Stimulated activated CD4-positive, alpha-beta T cell treated with anti-CD3 and anti-CD28 coated beads, TNF-alpha, amount 100 ng/mL, for 48 hours (primary cell): ENCODE measurements at regions not wholly inside any gene's neighbourhood (a gene's known extent, or its start where the extent isn't known, plus 50 kb on each side); places are given as distances from the start of the nearest gene placed in this dataset.

Experiments
- DNase-seq, 3 donors: peaks; one replicate each; pipeline ENCODE4 v3.0.0-alpha.2; 2020; ENCODE audit warnings: low read depth in 3 of 3

DNA sequence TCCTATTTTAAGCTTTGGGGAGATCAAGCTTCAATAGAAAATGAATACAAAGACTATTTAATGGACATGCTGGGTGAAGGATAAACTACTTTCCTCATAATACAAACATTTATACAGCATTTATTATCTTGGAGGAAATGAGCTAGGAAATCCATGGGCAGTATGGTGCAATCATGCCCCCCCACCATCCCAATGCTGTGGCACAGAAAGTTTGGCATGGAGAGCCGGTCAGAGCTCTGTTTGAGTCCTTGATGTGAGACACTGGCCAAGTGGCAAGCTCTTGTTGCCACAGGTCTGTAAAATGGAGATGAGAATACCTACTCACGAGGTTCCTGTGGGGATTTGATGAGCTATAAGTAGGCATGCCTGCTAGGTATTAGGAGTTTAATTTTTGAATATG lies 120.6 kb downstream of the MAB21L3 start:
- no peak for DNase-seq

DNA sequence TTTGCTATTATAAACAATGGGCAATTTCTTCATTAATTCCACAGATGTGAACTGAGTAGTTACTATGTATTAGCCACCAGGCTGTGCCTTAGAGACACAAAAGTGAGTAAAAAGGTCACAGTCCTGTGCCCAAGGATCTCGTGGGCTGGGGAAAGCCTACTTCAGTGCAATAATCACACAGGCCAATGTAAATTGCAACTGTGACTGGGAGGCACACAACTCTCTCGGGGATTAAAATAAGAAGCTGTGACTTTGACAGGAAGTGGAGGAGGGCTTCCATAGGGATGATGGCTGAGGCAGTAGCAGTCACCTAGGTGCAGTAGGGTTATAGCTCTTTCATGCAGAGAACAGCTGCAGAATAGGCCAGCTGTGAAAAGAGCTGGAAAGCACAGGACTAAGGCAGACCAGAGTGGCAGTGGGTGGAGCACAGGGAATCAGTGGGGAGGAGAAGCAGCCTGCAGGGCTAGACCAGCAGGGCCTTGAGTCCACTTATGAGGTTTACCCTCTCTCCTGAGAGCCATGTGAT lies 121.9 kb downstream of the MAB21L3 start:
- no peak for DNase-seq

DNA sequence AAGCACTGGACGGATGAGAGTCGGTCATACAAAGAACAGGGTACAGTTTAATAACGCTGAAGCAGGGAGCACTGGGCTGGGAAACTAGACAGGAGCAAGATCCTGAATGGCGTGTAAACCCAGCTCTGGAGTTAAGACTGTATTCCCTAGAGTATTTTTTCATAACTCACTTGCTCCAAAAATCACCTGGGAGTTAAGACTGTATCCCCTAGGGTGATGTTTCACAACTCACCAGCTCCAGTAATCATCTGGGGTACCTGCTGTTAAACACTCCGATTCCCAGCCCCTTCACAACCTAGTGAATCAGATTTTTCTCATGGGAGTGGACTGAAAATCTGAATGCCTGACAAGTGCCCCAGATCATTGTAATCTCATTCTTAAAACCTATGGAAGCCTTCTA lies 123.2 kb downstream of the MAB21L3 start:
- DNase-seq: no peak

DNA sequence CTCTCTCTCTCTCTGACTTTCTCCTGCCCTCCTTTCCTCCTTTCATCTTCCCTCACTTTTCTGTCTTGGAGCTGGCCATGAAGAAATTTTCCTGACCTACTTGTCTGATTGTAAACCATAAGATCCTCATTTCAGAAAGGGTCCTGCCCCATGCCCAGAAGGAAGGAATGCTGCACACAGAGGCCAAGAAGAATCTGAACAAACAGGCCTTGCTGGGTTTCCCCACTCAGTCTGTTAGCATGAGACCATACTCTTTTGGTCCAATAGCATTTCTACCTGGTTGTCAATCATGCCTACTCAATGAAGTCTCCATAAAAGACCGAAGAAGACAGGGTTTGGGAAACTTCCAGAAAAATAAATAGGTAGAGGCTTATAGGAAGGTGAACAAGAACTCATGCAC lies 128.7 kb downstream of the MAB21L3 start:
- DNase-seq: no peak

DNA sequence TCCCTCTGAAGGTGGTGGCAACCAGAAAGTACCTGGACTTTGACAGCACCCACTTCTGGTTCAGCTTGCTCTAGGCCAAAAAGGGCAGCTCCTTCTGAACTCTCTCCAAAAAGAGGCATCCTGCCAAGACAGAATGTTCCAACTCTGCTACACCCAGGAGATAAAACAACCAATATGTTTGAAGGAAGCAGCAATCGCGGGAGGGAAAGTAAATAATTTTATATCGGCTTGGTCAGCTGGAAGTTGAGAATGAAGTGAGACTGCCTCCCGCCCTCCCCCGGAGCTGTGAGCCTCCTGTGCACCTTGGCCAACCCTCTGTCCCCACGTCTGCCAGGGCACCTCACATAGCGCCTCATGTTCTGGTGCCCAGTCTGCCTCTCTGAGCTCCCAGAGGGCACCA lies 130.3 kb upstream of the ATP1A1 start:
- no peak for DNase-seq

DNA sequence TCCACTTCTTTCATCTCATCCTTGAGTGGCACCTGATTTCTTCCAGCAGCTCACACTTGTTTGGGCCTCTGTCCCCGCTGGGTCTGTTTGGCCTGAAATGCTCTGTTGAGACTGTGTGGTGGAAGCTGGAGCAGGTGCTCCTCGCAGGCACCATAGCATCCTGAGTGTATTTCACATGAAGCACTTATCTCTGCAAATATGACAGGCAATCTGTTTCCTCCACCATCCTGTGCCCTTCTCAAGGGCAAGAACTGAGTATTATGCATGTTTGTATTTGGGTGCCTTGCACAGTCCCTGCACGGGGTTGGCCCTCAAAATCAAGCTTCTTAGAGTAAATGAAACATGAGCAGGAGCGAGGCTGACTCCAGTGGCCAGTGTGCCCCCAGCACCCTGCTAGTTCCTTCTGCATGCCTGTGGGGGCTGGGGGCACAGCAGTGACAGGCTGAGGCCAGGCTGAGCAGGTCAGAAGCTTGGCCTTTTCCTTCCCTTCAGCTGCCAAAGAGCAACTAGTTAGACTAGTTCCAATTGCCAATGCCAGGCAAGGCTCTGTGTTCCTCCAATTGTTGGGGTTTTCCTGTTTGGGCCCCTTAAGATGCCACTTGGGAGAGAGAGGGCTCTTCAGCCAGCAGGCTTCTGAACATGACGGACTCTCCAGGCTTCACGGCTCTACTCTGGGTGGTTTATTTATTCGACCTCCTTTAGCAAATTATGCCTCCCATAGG lies 129.6 kb upstream of the ATP1A1 start:
- DNase-seq: no peak

DNA sequence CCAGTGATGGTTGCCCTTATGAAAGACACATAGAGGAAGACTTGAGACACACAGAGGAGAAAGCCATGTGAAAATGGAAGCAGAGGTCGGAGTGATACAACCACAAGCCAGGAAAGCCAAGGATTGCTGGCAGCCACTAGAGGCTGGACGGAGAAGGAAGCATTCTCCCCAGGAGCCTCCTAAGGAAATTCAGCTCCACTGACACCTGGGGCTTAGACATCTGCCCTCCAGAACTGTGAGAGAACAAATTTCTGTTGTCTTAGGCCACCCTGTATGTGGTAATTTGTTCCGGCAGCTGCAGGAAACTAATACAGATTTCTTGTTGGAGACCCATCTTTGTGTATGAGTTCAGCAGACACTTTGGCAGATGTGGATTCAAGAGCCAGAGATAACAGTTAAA lies 126.9 kb upstream of the ATP1A1 start:
- no peak for DNase-seq

DNA sequence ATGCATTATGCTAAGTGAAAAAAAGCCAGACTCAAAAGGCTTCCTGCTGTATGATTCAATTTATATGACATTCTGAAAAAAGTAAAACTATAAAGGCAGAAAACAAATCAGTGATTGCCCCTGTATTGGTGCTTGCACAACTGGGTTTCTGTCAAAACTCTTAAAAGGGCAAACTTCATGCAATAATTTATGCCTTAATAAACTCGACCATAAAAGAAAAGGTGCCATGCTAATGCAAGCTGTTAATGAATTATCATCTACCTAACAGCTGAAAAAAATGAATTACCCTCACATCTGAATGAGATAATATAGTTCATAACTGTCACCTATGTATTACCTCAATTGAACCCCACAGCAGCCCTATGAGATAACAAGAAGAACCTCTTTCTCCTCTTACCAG lies 120.8 kb upstream of the ATP1A1 start:
- no peak for DNase-seq

DNA sequence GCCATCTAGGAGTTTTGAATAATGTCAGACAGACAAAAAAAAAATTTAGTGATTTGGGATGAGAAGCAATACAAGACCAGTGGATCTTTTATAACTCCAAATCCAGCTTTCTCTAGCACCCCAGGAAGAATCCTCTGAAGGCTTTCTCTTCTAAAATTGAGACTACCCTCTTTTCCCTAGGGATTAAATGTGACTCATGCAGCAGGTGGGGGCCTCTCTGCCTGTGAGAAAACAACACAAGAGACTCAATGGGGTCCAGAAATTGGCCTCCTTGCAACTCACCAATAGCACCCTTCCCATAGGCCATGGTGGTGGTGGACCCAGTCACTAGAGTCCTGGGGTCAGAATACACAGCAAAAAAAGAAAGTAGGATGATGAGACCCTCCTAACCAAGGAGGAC lies 120.3 kb upstream of the ATP1A1 start:
- DNase-seq: no peak

DNA sequence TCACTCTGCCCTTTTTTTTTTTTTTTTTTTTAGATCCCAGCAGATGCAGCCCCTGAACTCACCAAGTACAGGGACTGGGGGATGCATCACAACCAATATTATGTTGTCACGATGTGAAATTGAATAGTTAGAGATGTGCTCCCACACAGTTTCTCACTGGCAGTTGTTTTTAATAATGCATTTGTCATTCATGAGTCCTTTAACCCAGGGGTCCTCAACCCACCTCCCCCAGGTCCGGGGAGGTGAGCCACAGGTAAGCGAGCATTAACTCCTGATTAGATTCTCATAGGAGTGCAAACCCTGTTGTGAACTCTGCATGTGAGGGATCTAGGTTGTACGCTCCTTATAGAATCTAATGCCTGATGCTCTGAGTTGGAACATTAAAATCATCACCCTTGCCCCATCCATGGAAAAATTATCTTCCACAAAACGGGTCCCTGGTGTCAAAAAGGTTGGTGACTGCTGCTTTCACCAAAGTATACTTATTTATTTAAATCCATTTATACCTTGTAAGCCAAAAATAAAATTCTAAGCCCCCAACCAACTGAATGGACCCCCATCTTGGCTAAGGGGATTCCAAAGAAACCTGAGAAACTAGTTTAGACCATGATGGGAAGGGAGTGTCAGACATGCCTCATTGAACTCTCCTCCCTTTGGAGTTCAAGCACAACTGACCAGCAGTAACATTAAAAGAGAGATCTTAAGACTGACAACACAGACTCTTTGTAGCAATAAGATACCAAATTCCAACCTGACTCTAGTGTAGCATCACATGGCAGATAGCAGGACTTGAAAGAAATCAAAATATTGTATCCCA lies 119.3 kb upstream of the ATP1A1 start:
- no peak for DNase-seq

DNA sequence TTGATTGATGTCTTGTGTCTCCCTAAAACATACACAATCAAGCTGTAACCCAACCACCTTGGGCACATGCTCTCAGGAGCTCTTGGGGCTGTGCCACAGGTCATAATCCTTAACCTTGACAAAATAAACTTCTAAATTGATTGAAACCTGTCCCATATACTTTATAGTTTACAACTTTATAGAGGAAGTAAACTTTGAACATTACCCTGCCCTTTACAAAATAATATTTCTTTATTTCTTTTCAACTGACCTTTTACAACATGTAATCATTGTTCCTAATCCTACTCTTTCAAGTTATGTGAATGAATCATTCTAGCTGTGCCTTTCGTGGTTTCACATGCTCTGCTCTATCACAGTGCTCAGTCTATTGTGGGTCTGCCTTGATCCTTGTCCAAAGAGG lies 118.3 kb upstream of the ATP1A1 start:
- DNase-seq: no peak

DNA sequence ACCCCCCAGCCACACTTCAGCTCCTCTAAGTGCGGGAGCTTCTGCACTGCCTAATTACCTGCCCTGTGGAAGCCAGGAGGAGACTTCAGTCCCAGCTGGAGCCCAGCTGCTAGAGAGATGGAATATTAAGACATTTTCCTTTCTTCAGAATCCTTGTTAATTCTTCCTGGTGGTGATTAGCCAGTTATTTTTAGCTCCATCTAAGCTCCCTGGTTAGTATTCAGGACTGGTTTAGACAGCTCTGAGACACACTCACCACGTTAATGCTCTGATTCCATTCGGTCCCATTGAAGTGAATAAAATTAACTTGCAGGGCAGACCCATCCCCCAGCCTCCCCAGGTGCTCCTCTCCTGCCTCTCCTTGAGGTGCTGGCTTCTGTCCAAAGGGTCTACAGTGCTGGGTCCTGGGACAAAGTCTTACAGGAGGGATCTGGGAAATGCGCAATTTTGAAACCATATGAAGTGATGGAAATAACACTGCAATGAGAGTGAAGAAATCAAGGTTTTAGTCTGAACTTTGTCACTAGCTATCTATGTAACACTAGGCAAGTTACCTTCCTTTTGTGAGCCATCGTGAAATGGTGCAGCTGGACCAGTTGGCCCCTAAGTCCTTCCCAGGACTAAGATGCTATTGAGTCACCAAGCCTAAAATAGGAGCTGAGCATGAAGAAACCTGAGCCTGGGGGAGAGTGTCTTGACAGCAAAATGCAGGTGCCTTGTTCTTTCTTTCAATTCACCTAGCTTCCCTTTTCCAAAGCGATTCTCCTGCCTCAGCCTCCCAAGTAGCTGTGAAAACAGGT lies 117.4 kb upstream of the ATP1A1 start:
- DNase-seq: no peak

DNA sequence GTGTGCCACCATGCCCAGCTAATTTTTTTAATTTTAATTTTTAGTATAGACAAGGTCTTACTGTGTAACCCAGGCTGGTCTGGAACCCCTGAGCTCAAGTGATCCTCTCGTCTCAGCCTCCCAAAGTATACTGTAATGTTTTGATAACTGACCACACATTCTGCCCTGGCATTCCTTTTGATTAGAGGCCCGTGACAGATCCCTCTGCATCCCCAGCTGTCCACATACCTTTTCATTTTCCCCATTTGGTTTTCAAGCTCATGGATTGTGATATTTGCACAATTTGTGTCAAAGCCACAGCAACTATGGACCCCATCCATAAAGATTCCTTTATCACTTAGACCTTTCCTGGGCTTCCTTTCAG lies 116.8 kb upstream of the ATP1A1 start:
- no peak for DNase-seq

DNA sequence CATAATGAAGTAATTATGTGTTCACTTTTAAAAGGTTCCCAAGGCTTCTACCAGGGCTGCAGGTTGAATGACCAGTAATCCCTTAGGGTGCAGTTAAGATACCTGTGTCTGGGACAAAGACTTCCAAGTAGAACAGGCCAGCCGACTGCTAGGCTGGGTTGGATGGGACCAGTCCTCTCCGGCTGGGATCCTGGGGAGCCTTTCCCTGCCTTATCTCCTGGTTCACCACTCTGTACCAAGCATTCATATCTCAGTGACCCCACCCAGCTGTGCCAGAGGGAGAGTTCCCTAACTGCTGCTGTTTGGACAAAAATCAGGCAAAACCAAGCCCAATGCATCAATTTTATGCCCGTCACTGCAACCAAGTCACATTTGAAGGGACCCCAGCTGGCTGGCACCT lies 116.2 kb upstream of the ATP1A1 start:
- no peak for DNase-seq

DNA sequence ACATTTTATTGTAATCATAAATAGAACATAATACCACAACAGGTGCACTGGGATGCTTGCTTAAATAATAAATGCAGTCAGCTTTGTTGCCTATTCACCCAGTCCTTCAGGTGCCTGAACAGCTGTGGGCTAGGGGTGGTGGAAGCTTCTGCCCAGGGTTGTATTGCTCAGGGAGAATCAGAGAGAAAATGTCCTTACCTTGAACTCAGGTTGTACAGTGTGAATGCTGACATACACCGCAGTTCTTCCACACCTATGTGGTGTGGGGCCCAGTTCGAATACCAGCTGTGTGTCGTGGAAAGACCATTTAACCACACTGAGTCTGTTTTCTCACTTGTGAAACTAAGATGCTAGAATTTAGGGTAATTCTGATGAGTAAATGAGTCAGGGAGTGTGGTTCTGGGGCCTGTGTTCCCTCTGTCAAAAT lies 115.7 kb upstream of the ATP1A1 start:
- peak in 2 of 3 donors; percentile 6 to 36 for DNase-seq

DNA sequence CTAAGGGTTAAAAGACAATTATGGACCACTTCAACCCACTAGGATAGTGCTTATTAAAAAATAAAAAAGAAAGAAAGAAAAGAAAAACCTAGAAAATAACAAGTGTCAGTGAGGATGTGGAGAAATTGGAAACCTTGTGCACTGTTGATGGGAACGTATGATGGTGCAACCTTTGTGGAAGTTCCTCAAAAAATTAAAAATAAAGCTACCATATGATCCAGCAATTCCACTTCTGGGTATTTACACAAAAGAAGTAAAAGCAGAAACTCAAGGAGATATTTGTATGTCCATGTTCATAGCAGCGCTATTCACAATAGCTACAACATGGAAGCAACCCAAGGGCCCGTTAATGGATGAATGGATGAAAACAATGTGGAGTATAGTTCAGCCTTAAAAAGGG lies 115.2 kb upstream of the ATP1A1 start:
- no peak for DNase-seq

DNA sequence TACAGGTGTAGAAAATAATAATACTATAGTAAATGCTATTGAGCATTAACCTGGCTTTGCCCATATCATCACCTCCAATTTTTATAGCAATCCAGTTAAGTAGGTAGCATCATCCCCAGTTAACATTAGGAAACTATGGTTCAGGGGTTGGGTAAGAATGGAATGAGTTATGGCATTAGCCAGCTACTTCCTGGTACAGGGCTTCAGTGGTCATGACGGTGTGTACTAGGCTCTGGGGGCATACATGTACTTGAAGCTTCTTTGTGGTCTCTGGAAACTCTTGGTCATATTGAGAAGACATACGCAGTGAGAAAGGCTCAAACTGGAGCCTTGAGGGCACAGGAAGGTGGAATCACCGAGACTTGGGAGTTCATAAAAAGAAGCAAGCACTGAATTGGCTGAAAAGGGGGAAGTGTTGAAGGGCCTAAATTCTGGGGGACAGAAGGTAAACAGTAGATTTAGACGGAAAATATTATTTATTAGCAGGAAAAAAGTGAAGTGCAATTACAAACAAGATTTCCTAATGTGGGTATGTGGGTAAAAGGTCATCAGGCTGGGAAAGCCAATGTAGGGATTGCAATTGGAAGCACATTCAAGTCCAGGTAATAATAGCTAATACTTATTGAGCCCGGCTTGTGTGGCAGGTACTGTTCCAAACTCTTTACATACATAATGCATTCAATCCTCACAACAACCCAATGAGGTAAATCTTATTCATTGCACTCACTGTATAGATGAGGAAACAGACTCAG lies 114.2 kb upstream of the ATP1A1 start:
- DNase-seq: no peak

DNA sequence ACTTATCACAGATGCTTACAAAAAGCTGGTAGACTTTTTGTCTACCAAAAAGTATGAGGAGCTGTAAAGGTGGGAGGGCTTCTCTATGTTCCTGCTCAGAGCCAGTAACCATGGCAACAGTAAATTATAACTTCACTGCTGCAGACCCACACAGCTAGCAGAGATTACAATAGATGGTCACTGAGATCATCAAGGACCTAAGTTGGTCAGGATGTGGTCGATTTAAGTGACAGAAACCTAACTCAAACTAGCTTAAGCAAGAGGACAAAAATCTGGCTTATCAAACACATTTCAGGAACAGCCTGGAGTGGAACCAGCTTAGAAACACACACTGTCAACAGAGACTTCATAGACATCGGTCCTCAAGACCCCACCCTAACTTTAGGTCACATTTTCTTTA lies 113.4 kb upstream of the ATP1A1 start:
- no peak for DNase-seq

DNA sequence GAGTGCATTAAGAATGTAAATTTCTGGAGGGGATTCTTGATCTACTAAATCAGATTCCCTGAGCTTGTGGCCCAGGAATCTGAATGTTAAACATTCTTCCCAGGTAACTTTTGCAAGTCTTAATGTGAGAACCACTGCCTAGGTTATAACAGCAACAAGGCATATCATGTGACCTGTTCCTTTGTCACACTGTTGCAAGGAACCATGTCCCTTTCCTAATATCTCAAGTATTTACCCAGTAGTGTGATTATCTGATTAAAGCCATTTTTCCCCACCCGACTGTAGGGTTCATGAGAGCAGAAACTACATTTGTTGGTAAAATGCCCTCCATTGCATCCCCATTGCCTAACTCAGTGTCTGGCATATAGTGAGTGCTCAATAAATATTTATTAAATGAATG lies 112.9 kb upstream of the ATP1A1 start:
- no peak for DNase-seq

DNA sequence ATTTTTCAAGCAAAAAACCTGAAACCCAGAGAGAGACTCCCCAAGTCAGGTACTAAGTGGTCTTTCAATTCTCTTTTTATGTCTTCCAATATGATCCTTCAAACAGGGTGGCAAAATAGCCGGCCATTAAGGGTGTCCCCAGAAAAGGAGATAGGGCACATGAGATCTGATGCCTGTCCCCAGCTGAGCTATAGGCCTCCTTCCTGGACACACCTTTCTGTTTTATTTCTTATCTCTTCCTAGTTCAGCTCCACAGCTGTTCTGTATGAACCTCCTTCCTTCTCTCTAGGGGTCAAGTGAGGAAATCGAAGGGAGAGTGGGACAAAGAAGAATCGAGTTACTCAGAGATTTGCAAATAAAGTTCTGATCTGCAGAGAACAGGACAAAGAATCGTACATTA lies 112.4 kb upstream of the ATP1A1 start:
- no peak for DNase-seq

DNA sequence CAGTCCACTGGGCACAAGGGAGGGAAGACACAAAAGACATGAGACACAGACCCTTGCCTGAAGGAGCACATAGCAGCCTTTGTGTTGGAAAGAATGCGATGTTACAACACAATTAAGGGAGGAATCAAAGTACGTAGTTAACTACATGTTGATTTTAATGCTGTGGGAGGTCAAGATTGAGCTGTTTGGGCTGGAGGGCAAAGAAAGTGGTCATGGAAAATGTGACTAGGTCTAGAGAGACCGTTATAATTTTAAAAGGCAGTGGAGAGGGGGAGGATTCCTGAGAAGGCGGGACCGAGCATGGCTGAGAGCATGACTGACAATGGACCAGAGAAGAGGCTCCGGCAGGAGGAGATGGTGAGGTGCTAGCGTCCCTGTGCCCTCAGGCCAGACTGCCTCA lies 111.8 kb upstream of the ATP1A1 start:
- no peak for DNase-seq
